ENCODE measurements at regions not wholly inside any gene's neighbourhood (a gene's known extent, or its start where the extent isn't known, plus 50 kb on each side); places are given as distances from the start of the nearest gene placed in this dataset.
"Not testable (repeated sequence)": the region's sequence is repeated elsewhere in the genome, so short reads cannot be mapped to it uniquely, and the experiment has no call there.

- Histone ChIP-seq H3K36me3 (replicated peaks; ENCODE audit: insufficient read depth, low read depth) (no peaks in the 10 kb centered on the region), H3K27ac (no peak overlapping the region), H4K20me1 (ENCODE audit: insufficient read depth, poor library complexity, severe bottlenecking) (no peaks in the 10 kb centered on the region), H3K4me1 (ENCODE audit: insufficient read depth) (no peaks in the 10 kb centered on the region), H3K9me3 (ENCODE audit: low read depth) (no peaks in the 10 kb centered on the region), H2AFZ (no peak overlapping the region), H3K9me2 (replicated peaks; ENCODE audit: insufficient read depth) (no peaks in the 10 kb centered on the region), H3K27me3 (no peaks in the 10 kb centered on the region), H3K4me3 (no peak overlapping the region), H3K4me2 (no peak overlapping the region), H3K79me2 (no peaks in the 10 kb centered on the region)
- DNase-seq (ENCODE audit: low spot score) = no peak
- 91% methylated on average over 2 of the region's 2 CpGs for WGBS (ENCODE audit: low lambda C conversion rate, missing lambda C conversion rate)
- TF ChIP-seq EZH2 (IDR thresholded peaks at IDR 0.05; ENCODE audit: borderline replicate concordance) = no peak
- no peak for TF ChIP-seq EZH2phosphoT487 (IDR thresholded peaks at IDR 0.05; ENCODE audit: low read depth, severe bottlenecking, unreplicated experiment)
- TF ChIP-seq CTCF (IDR thresholded peaks at IDR 0.05; ENCODE audit: poor library complexity) = no peak
These were observed 114.7 kb upstream of the IGLL5 start for GRCh38 chr22:22772883-22773282.

- Histone ChIP-seq H3K79me2 (no peaks in the 10 kb centered on the region), H3K4me1 (ENCODE audit: insufficient read depth) (no peaks in the 10 kb centered on the region), H3K36me3 (replicated peaks; ENCODE audit: insufficient read depth, low read depth) (no peaks in the 10 kb centered on the region), H3K9me2 (replicated peaks; ENCODE audit: insufficient read depth) (no peaks in the 10 kb centered on the region), H4K20me1 (ENCODE audit: insufficient read depth, poor library complexity, severe bottlenecking) (no peaks in the 10 kb centered on the region), H3K4me2 (no peak overlapping the region), H3K9me3 (ENCODE audit: low read depth) (no peaks in the 10 kb centered on the region), H3K4me3 (no peak overlapping the region), H3K27me3 (no peaks in the 10 kb centered on the region), H3K27ac (no peak overlapping the region), H2AFZ (no peak overlapping the region)
- WGBS (ENCODE audit: low lambda C conversion rate, missing lambda C conversion rate) = 87% methylated on average over 5 of the region's 5 CpGs
- DNase-seq (ENCODE audit: low spot score) = no peak
- no peak for TF ChIP-seq EZH2 (IDR thresholded peaks at IDR 0.05; ENCODE audit: borderline replicate concordance)
- TF ChIP-seq CTCF (IDR thresholded peaks at IDR 0.05; ENCODE audit: poor library complexity) = no peak
- TF ChIP-seq EZH2phosphoT487 (IDR thresholded peaks at IDR 0.05; ENCODE audit: low read depth, severe bottlenecking, unreplicated experiment) = no peak
These were observed 114.2 kb upstream of the IGLL5 start for GRCh38 chr22:22773427-22773826.

- no peak for DNase-seq (ENCODE audit: low spot score)
- no peaks in the 10 kb centered on the region for H3K36me3 ChIP-seq (replicated peaks; ENCODE audit: insufficient read depth, low read depth)
- H3K4me1 ChIP-seq (ENCODE audit: insufficient read depth) = no peaks in the 10 kb centered on the region
- no peak overlapping the region for H2AFZ ChIP-seq
- no peaks in the 10 kb centered on the region for H3K9me2 ChIP-seq (replicated peaks; ENCODE audit: insufficient read depth)
- TF ChIP-seq CTCF (IDR thresholded peaks at IDR 0.05; ENCODE audit: poor library complexity) (no peak), EZH2 (IDR thresholded peaks at IDR 0.05; ENCODE audit: borderline replicate concordance) (no peak), EZH2phosphoT487 (IDR thresholded peaks at IDR 0.05; ENCODE audit: low read depth, severe bottlenecking, unreplicated experiment) (no peak)
- H3K79me2 ChIP-seq = no peaks in the 10 kb centered on the region
- no peaks in the 10 kb centered on the region for H3K27me3 ChIP-seq
- H3K4me2 ChIP-seq = no peak overlapping the region
- no peak overlapping the region for H3K4me3 ChIP-seq
- H3K9me3 ChIP-seq (ENCODE audit: low read depth) = no peaks in the 10 kb centered on the region
- WGBS (ENCODE audit: low lambda C conversion rate, missing lambda C conversion rate) = 77% methylated on average over 7 of the region's 7 CpGs
- H4K20me1 ChIP-seq (ENCODE audit: insufficient read depth, poor library complexity, severe bottlenecking) = no peaks in the 10 kb centered on the region
- H3K27ac ChIP-seq = no peak overlapping the region
These were observed 113.5 kb upstream of the IGLL5 start for GRCh38 chr22:22773979-22774604.

DNA sequence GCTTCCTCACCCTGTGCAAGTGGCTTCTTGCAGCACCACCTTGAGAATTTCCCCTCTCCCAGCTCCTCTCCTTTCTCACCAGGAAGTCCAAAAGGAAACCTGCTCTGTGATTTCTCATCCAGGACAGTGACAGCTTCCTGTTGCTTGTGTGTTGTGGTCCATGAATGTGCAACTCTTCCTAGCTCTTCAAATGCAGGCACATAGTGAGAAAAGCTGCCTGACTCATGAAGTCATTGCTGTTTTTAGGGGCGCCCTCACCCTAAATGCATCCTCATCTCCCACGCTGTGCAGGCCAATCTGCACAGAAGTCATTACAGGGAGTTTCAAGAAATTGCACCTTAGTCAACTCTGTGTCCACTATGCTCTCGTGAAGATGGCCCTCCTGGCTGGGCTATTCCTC lies 112.9 kb upstream of the IGLL5 start:
- not testable (repeated sequence) for H2AFZ ChIP-seq; DNase-seq (ENCODE audit: low spot score); H3K9me3 ChIP-seq (ENCODE audit: low read depth); H3K79me2 ChIP-seq; H3K9me2 ChIP-seq (replicated peaks; ENCODE audit: insufficient read depth); H4K20me1 ChIP-seq (ENCODE audit: insufficient read depth, poor library complexity, severe bottlenecking); H3K27me3 ChIP-seq; H3K4me3 ChIP-seq; H3K27ac ChIP-seq; H3K4me2 ChIP-seq; H3K36me3 ChIP-seq (replicated peaks; ENCODE audit: insufficient read depth, low read depth); H3K4me1 ChIP-seq (ENCODE audit: insufficient read depth)
- 50% methylated on average over 3 of the region's 3 CpGs for WGBS (ENCODE audit: low lambda C conversion rate, missing lambda C conversion rate)

Measured in hepatocyte (in vitro differentiated cells).